SK-N-SH (cell line): ENCODE measurements at regions not wholly inside any gene's neighbourhood (a gene's known extent, or its start where the extent isn't known, plus 50 kb on each side); places are given as distances from the start of the nearest gene placed in this dataset.

Source experiments
- CTCF ChIA-PET: fragments of 300-600, 350-600 bp; formaldehyde crosslinking; extraction: SDS; loops from one replicate; lab custom pipeline; 2021; lab: Yijun Ruan, JAX
- POLR2A ChIA-PET: fragments of 350-600 bp; sonication (Branson Sonifier 250); formaldehyde crosslinking; extraction: SDS; loops from one replicate; lab custom pipeline; 2020; ENCODE audit warnings: antibody characterized with exemption, inconsistent platforms; lab: Yijun Ruan, JAX
- DNase-seq: peaks from one replicate; pipeline ENCODE4 v3.0.0; 2012
- H2AFZ ChIP-seq: fragments of 200-600 bp; sonication (generic); 2 replicates; pipeline ENCODE4 v1.8.1; 2016; ENCODE audit warnings: antibody characterized with exemption, mild to moderate bottlenecking, low read depth
- H3F3A ChIP-seq: fragments of 200-600 bp; sonication (generic); replicated peaks from 2 replicates; pipeline ENCODE3; 2016; ENCODE audit warnings: antibody characterized with exemption, mild to moderate bottlenecking; ENCODE audit not compliant: insufficient read depth
- H3K27ac ChIP-seq, 2 experiments: fragments of 200-500 bp in 1 of 2; fragments of 200-600 bp in 1 of 2; sonication (Bioruptor generic) in 1 of 2; sonication (generic), shearing (Covaris generic) in 1 of 2; 2 replicates each; pipeline versions ENCODE4 v1.5.1 to v1.6.1; 2014 to 2016; ENCODE audit warnings: low read depth in 2 of 2, inconsistent platforms in 1 of 2, low read length in 1 of 2, mild to moderate bottlenecking in 1 of 2, mixed read lengths in 1 of 2
- H3K27me3 ChIP-seq: fragments of 200-600 bp; sonication (generic), shearing (Covaris generic); 2 replicates; pipeline ENCODE4 v1.6.1; 2016; ENCODE audit warnings: mixed run types; ENCODE audit not compliant: insufficient read depth
- H3K36me3 ChIP-seq, 2 experiments: fragments of 200-500 bp in 1 of 2; fragments of 200-600 bp in 1 of 2; sonication (Bioruptor generic) in 1 of 2; sonication (generic) in 1 of 2; replicated peaks in 1 of 2; 2 replicates each; pipeline versions ENCODE3 to v1.5.1; 2014 to 2016; ENCODE audit warnings: low read length in 1 of 2, mild to moderate bottlenecking in 1 of 2; ENCODE audit not compliant: insufficient read depth in 2 of 2, control insufficient read depth in 1 of 2
- H3K4me1 ChIP-seq, 2 experiments: fragments of 200-500 bp in 1 of 2; fragments of 200-600 bp in 1 of 2; sonication (Bioruptor generic) in 1 of 2; sonication (generic), shearing (Covaris generic) in 1 of 2; 2 replicates each; pipeline versions ENCODE4 v1.5.1 to v1.6.1; 2014 to 2016; ENCODE audit warnings: low read depth in 1 of 2, low read length in 1 of 2, mixed run types in 1 of 2; ENCODE audit not compliant: insufficient read depth in 2 of 2, control insufficient read depth in 1 of 2
- H3K4me2 ChIP-seq: fragments of 200-600 bp; sonication (generic), shearing (Covaris generic); 2 replicates; pipeline ENCODE4 v1.6.1; 2017; ENCODE audit warnings: mixed run types
- H3K4me3 ChIP-seq, 2 experiments: fragments of 200-500 bp in 1 of 2; fragments of 200-600 bp in 1 of 2; sonication (Bioruptor generic) in 1 of 2; sonication (generic), shearing (Covaris generic) in 1 of 2; 2 replicates each; pipeline versions ENCODE4 v1.5.1 to v1.8.1; 2014 to 2016; ENCODE audit warnings: low read depth in 2 of 2, inconsistent platforms in 1 of 2, low read length in 1 of 2, mild to moderate bottlenecking in 1 of 2, mixed read lengths in 1 of 2, moderate library complexity in 1 of 2
- H3K79me2 ChIP-seq: fragments of 200-600 bp; sonication (generic); 2 replicates; pipeline ENCODE4 v1.8.1; 2017; ENCODE audit warnings: mild to moderate bottlenecking; ENCODE audit not compliant: insufficient read depth
- H3K9ac ChIP-seq: fragments of 200-600 bp; sonication (generic); 2 replicates; pipeline ENCODE4 v1.6.1; 2017; ENCODE audit warnings: mixed run types
- H3K9me2 ChIP-seq: fragments of 200-600 bp; sonication (generic); 2 replicates; pipeline ENCODE4 v1.6.1; 2017; ENCODE audit warnings: mixed run types
- H3K9me3 ChIP-seq: fragments of 200-600 bp; sonication (generic); 2 replicates; pipeline ENCODE4 v1.6.1; 2017; ENCODE audit warnings: mixed run types, mild to moderate bottlenecking, moderate library complexity
- H4K20me1 ChIP-seq: fragments of 200-600 bp; sonication (generic); 2 replicates; pipeline ENCODE4 v1.6.1; 2017; ENCODE audit warnings: mild to moderate bottlenecking, mixed run types; ENCODE audit not compliant: insufficient read depth
- CTCF ChIP-seq: fragments of 200-600 bp; sonication (generic); IDR thresholded peaks from 2 replicates; pipeline ENCODE4 v1.6.1; 2017; ENCODE audit warnings: antibody characterized with exemption, mild to moderate bottlenecking, moderate library complexity
- ELF1 ChIP-seq: IDR thresholded peaks from 2 replicates; pipeline ENCODE4 v1.4.0; 2012
- FOXM1 ChIP-seq: IDR thresholded peaks from 2 replicates; pipeline ENCODE4 v1.4.0; 2012; ENCODE audit warnings: low read depth, mild to moderate bottlenecking
- GABPA ChIP-seq: IDR thresholded peaks from 2 replicates; pipeline ENCODE4 v1.4.0; 2012; ENCODE audit warnings: low read depth, mild to moderate bottlenecking
- GATA2 ChIP-seq: sonication (generic); formaldehyde crosslinking; IDR thresholded peaks from 2 replicates; pipeline ENCODE4 v1.5.0; 2020; ENCODE audit warnings: mild to moderate bottlenecking, missing genetic modification reagents
- POLR2AphosphoS5 ChIP-seq: IDR thresholded peaks from 2 replicates; pipeline ENCODE4 v1.6.1; 2012; ENCODE audit warnings: low read depth, low read length
- RAD21 ChIP-seq: IDR thresholded peaks from 2 replicates; pipeline ENCODE4 v1.6.1; 2012; ENCODE audit warnings: mild to moderate bottlenecking, low read length
- RCOR1 ChIP-seq: fragments of 150-350 bp; IDR thresholded peaks from 2 replicates; pipeline ENCODE4 v1.6.1; 2017; ENCODE audit warnings: antibody characterized with exemption, low read length
- TAF1 ChIP-seq: IDR thresholded peaks from 2 replicates; pipeline ENCODE4 v1.6.1; 2012; ENCODE audit warnings: low read depth, mild to moderate bottlenecking, low read length, moderate library complexity, borderline replicate concordance
- TCF12 ChIP-seq: IDR thresholded peaks from 2 replicates; pipeline ENCODE4 v1.4.0; 2012
- USF1 ChIP-seq: IDR thresholded peaks from 2 replicates; pipeline ENCODE4 v1.4.0; 2012; ENCODE audit warnings: low read depth, borderline replicate concordance
- YY1 ChIP-seq: IDR thresholded peaks from 2 replicates; pipeline ENCODE4 v1.4.0; 2012; ENCODE audit warnings: low read depth, mild to moderate bottlenecking
- WGBS: methylation state at CpG from one replicate; pipeline ENCODE4 v1.1.6; 2017; ENCODE audit warnings: low lambda C conversion rate; 5-methylcytosine and 5-hydroxymethylcytosine counted together
- TF ChIP-seq, protein P1 (sequence below): IDR thresholded peaks from 2 replicates; pipeline ENCODE4 v1.4.0; 2012; ENCODE audit warnings: low read depth, borderline replicate concordance

- Histone ChIP-seq H3K9me3 (no peaks in the 10 kb centered on the region), H4K20me1 (no peaks in the 10 kb centered on the region), H3K4me3 (no peak overlapping the region), H3K9me2 (no peaks in the 10 kb centered on the region; the same call in 1 of the 2 replicates), H3K4me2 (no peak overlapping the region), H3K79me2 (no peaks in the 10 kb centered on the region), H3K27ac (no peak overlapping the region), H3K36me3 (no peaks in the 10 kb centered on the region), H2AFZ (no peak overlapping the region), H3K9ac (no peak overlapping the region), H3K4me1 (no peaks in the 10 kb centered on the region), H3K27me3 (no peaks in the 10 kb centered on the region), H3F3A (peaks cover 5% of the 10 kb centered on the region)
- 85% methylated on average over 3 of the region's 3 CpGs for WGBS
- TF ChIP-seq FOXM1 (no peak), RCOR1 (no peak), YY1 (no peak), RAD21 (no peak), USF1 (no peak), GABPA (no peak), ELF1 (no peak), GATA2 (CRISPR knock-in tag) (no peak), CTCF (no peak), POLR2AphosphoS5 (no peak), TCF12 (no peak), TAF1 (no peak)
- TF ChIP-seq, protein P1, sequence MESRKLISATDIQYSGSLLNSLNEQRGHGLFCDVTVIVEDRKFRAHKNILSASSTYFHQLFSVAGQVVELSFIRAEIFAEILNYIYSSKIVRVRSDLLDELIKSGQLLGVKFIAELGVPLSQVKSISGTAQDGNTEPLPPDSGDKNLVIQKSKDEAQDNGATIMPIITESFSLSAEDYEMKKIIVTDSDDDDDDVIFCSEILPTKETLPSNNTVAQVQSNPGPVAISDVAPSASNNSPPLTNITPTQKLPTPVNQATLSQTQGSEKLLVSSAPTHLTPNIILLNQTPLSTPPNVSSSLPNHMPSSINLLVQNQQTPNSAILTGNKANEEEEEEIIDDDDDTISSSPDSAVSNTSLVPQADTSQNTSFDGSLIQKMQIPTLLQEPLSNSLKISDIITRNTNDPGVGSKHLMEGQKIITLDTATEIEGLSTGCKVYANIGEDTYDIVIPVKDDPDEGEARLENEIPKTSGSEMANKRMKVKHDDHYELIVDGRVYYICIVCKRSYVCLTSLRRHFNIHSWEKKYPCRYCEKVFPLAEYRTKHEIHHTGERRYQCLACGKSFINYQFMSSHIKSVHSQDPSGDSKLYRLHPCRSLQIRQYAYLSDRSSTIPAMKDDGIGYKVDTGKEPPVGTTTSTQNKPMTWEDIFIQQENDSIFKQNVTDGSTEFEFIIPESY: no peak
- no peak for DNase-seq
- ChIA-PET POLR2A (no interaction called here), CTCF (no interaction called here)
Observed at GRCh38 chr13:90395846-90396245, 951.6 kb upstream of the MIR17HG start.

GRCh38 chr13:90396266-90396665 lies 951.2 kb upstream of the MIR17HG start:
- no peak for DNase-seq
- Histone ChIP-seq H4K20me1 (no peaks in the 10 kb centered on the region), H3K4me3 (no peak overlapping the region), H3K36me3 (no peaks in the 10 kb centered on the region), H3K4me1 (no peaks in the 10 kb centered on the region), H3K27ac (no peak overlapping the region), H3K9ac (no peak overlapping the region), H3K9me2 (no peaks in the 10 kb centered on the region; the same call in 1 of the 2 replicates), H3F3A (peaks cover 5% of the 10 kb centered on the region), H3K9me3 (no peaks in the 10 kb centered on the region), H3K27me3 (no peaks in the 10 kb centered on the region), H3K79me2 (no peaks in the 10 kb centered on the region), H3K4me2 (no peak overlapping the region), H2AFZ (no peak overlapping the region)
- ChIA-PET POLR2A (no interaction called here), CTCF (no interaction called here)
- TF ChIP-seq POLR2AphosphoS5: no peak
